Activated CD8-positive, alpha-beta memory T cell treated with anti-CD3 and anti-CD28 coated beads for 48 hours (primary cell): ENCODE measurements at regions not wholly inside any gene's neighbourhood (a gene's known extent, or its start where the extent isn't known, plus 50 kb on each side); places are given as distances from the start of the nearest gene placed in this dataset.

Experiments used
- DNase-seq, 3 experiments: peaks; one replicate each; pipeline ENCODE4 v3.0.0-alpha.2; 2020; ENCODE audit warnings: low read depth in 2 of 3, low spot score in 2 of 3

- no peak for DNase-seq
These were observed 181.1 kb upstream of the RBMS3 start for GRCh38 chr3:29099775-29100174.

DNA sequence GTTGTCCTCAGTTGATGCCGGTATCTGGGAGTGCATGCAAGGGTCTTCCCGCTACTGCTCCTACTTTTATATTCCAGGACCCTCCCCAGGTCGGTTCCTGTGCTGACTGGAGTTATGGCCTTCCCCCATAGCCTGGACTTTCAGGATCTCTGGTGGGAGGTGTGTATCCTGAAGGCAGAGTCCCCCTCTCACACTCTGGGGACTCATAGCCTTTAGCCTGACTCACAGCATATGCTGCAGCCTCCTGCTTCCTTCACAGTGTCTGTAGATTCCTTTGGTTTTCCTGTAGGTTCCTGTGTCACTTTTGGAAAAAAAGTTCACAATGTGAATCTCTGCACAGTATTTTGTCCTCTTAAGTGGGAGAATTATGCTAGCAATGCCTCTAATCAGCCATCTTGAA lies 180.6 kb upstream of the RBMS3 start:
- no peak for DNase-seq

DNA sequence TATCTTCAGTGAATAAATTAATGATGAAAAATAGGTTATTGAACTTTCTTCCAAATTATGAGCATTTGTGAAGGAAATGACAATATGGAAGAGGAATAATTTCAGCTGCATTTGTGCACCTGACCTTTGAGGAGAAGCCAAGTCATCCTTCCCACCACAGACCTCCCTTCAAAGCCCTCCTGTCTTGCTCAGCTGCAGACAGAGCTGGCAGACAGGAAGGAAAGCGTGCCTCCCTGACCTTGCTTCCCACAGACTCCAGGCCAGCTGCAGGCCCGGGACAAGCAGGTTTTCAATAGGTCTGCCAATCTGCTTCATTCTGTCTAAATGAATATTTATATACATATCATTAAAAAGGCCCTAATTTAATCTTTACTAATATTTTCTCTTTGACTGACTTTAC lies 152.9 kb upstream of the RBMS3 start:
- DNase-seq, result no peak

GRCh38 chr3:29137601-29138000 lies 143.3 kb upstream of the RBMS3 start:
- no peak for DNase-seq

DNA sequence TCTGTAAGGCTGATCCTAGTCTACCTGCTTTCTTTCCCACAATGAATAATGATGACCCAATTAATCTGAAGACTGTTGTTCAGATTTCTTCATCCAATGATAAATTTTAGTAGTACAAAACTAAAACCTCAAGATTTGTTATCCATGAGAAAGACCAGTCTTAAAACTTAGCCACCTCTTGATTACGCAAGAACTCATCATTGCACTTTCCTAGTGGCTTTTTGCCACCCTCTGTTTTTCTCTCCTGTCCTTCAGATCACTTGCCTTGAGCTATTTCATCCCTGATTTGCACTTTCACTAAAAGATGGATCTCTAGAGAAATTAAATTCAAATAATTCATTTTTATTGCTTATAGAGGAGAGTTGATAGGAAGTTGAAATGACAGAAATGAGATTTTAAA lies 142.7 kb upstream of the RBMS3 start:
- DNase-seq, result no peak

- DNase-seq, result no peak
These were observed 140.2 kb upstream of the RBMS3 start for GRCh38 chr3:29140666-29141065.

DNA sequence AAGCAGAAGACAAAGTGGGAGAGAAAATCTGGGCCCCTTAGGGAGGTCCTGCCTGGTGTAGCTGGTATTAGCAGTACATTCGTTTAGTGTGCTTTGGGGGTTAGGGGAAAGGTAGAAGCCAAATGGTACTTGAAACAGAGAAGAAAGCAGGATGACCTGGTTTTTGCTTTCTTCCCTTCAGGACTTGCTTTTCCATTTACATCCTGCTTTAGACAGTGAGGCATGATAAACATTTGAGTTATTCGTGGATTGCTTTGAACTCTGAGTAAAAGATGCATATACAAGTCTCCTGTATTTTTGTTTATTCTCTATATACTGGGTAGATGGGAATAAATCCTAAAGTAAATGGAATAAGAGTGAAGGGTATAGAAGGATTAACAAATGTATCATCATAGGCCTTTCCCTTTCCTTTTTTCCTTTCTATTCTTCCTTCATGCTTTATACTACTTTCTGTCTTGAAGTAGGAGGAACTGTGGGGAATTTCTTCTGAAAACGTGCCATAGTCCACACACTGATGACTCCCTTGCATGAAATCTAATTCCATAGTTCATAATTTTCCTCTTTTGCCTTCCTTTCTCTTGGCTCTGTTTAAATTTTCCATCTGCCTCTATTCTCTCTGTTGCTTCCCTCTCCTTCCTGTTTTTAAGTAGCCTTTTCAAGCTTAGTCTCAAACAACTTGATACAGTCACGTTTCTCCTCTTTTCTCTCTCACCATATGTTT lies 139.5 kb upstream of the RBMS3 start:
- DNase-seq, result no peak

DNA sequence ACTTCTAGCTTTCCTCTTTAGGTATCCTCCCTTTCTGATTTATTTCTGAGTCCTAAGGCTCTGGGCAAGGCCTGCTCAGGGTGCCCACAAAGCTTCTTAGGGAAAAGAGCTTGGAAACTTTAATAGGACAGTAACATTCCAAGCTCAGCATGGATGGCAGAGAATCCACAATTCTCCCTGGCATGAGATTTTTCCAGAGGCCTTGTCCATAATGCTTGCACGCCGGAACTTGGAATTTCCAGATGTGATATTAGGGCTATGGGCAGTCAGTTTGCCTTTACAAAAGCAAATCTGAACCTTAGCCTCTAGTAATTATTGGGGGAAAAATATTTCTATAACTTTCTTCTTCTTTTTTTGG lies 139.0 kb upstream of the RBMS3 start:
- no peak for DNase-seq

GRCh38 chr3:29143151-29143550 lies 137.7 kb upstream of the RBMS3 start:
- DNase-seq, result no peak

DNA sequence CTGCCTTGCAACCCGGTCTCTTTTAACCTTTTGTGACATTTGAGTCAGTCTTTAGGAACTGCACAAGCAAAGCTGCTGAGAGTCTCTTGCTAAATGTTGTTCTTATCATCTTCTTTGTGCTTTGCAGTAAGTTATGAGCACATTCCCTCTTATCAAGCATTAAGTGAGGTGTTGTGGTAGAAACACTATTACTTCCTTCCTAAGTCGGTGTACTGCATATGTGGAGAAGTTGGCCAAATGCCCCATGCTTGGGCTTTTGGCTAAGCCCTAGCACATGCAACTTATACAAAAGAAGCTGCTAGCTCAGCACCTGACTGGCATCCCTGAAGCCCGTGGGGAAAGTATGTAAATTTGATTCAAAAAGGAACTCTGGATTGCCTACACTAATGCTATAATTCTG lies 136.5 kb upstream of the RBMS3 start:
- DNase-seq, result no peak

GRCh38 chr3:29144807-29145206 lies 136.1 kb upstream of the RBMS3 start:
- DNase-seq, result no peak

DNA sequence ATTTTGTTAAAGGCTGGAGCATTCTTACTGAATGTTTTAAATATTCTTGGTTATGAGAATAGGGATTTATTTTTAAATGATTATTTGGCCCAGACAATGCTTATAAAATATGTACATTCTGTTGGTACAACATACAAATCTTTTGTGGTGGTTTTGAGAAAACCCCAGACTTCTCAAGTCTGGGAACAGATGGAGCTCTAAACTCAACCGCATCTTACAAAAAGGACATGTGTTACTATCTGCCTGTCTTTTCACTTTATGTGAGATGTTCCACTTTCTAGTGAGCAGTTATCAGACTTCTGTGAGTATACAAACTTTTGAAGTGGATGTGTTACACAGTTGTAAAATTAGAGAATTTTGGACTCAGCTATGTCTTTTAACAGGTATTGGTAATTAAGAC lies 135.5 kb upstream of the RBMS3 start:
- no peak for DNase-seq

DNA sequence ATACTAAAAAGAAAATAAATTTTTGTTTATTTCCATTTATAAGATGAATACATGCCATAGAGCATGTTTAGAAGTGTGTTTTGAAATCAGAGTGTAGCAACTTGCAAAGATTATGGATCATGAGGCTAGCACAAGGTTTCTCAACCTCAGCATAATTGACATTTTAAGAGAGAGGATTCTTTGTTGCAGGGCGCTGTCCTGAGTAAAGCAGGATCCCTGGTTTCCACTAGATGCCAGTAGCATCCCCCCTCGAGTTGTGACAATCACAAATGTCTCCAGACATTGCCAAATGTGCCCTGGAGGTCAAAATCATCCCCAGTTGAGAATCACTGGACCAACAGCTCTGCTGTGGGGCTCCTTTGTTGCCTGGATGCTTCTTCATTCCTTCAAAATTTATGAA lies 128.5 kb upstream of the RBMS3 start:
- DNase-seq, result no peak

DNA sequence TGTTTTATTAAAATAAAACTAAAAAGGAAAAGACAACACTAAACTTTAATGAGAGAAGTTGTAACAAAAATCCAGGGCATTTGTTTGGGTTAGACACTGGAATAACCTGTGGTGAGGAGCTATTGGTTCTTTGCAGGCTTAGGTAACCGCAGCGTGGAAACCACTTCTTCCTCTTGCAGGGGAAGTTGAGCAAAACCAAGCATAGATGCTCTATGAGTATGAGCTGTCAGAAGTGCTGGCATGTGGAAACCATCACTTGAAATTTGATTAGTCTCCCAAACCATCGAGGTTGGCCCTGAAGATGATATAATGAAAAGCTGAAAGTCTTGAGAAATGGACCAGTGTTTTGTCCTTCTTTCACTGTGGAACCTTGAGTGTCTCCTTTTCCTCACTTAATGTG lies 127.1 kb upstream of the RBMS3 start:
- DNase-seq, result no peak

DNA sequence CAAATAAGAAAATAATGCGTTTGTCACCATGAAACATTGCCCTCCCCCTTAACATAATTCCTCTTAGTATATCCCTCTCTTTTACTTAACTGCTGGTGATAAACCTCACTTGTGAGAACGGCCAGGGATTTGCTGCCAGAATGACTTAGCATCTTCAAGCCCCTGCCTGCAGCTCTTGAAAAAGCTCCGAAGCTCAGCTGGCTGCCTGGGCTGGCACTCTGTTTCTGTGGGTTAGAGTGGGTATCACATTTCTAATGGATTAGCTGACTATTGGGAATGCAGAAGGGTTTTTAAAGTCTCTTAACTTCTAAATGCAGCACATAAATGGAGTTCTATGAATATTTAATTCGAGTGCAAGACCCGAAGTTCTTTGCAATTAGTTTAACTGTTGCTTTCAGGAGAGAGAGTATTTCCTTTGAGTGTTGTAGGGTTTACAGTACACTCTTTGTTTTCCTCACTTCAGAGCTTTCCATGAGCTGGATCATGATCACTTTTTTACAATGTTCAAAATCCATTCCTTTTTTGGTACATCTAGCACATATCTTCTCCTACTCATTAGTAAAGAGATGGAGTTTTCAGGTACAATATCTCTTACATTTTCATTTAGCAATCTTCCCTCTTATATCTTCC lies 124.7 kb upstream of the RBMS3 start:
- DNase-seq, result no peak

DNA sequence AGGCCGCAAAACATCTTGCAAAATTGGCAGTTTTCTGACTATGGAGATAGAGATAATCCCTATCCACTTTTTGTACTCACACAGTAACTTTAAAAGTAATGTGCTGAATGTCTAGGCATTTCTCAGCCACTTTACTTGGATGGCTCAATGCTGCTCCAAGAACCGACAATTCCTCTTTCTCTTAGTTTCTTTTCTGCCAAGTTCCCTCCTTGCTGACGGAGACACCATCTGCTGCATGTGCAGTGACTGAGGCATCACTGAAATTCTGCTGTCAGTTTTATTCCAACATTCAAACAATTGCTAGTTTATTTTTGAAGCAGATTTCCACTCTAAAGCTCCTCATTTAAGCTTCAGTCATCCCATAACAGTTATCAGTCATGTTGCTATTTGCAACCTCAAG lies 116.0 kb upstream of the RBMS3 start:
- DNase-seq, result no peak

- DNase-seq, result no peak
These were observed 113.7 kb upstream of the RBMS3 start for GRCh38 chr3:29167180-29167579.

- DNase-seq, result no peak
These were observed 112.8 kb upstream of the RBMS3 start for GRCh38 chr3:29168081-29168480.

GRCh38 chr3:29168696-29169095 lies 112.2 kb upstream of the RBMS3 start:
- DNase-seq, result no peak

- no peak for DNase-seq
These were observed 111.4 kb upstream of the RBMS3 start for GRCh38 chr3:29169451-29169850.

DNA sequence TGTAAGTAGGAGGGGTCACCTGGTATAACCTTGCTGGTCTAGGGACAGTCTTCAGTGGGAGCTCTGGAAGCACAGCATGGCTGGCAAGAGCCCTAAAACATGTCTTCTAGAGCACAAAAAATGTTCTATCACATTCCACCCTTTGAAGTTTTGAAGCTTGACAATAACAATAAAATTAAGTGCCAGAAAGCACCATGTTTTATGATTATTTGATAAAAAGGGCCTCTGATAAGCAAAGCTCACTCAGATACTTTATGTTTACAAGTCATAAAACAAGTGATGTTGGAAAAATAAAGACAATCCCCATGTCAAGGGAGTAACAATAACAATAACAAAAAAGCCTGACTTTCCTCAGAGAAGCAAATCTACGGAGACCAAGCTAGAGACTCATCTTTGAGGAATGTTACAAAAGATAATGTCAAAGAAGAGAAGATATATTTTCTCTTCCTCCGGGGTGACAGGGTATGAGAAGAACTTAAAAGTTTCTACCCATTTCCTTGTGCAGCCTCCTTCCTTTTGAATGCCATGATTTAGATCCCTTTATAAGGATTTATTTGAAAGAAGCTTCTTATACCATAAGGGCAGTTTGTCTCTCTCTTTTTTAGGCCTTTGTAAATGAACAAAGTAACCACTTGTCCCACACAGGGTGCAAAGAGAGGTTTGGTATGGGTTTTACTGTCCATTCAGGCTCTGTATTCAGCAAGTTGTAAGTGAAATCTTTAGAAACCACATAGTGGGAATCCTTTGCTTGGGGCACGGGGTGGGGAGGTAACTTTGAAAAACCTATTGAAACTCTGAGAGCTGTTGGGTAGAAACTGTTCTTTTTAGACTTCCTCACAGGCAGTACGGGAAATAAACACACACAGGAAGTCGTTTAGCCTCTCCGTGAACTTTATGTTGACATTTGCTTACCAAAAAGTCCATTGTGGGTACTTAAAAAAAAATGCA lies 109.6 kb upstream of the RBMS3 start:
- DNase-seq, result no peak

DNA sequence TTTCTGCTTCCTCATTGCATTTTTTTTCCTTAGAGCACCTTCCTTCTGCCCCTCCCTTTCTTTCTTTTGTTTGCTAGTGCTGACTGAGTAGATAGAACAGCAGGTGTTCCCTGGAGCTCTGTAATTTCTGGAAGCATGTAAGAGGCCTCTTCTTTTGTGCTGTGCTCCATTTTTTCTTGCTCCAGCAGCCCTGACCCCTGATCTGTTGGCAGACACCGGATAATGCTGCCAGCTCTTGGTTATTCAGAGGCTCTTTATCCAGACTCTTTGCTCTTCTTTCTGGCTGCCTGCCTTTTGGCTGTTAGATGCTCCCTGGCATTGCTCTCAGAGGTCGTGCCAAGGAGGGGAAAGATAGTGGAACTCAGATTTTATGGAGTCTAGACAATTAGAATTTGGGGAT lies 104.4 kb upstream of the RBMS3 start:
- DNase-seq, result no peak
